ENCODE measurements at regions not wholly inside any gene's neighbourhood (a gene's known extent, or its start where the extent isn't known, plus 50 kb on each side); places are given as distances from the start of the nearest gene placed in this dataset.
"Not testable (repeated sequence)": the region's sequence is repeated elsewhere in the genome, so short reads cannot be mapped to it uniquely, and the experiment has no call there.

- no peak for DNase-seq
Measured at GRCh38 chr15:23983500-23984259, 296.6 kb upstream of the NDN start.

GRCh38 chr15:23994273-23994672, 307.2 kb upstream of the NDN start:
- no peak for DNase-seq

GRCh38 chr15:23998056-23998455, 311.0 kb upstream of the NDN start:
- no peak for DNase-seq

- no peak for DNase-seq
Measured at GRCh38 chr15:24008476-24008875, 321.4 kb upstream of the NDN start.

- no peak for DNase-seq
Measured at GRCh38 chr15:24017470-24017869, 330.4 kb upstream of the NDN start.

GRCh38 chr15:24039683-24040082, 352.6 kb upstream of the NDN start:
- DNase-seq: no peak

- no peak for DNase-seq
Measured at GRCh38 chr15:24054547-24055245, 367.6 kb upstream of the NDN start.

GRCh38 chr15:24067733-24068501, 380.8 kb upstream of the NDN start:
- DNase-seq: no peak

- DNase-seq: no peak
Measured at GRCh38 chr15:24075420-24076089, 388.4 kb upstream of the NDN start.

- no peak for DNase-seq
Measured at GRCh38 chr15:24076090-24076784, 389.1 kb upstream of the NDN start.

GRCh38 chr15:24078310-24079029, 391.4 kb upstream of the NDN start:
- no peak for DNase-seq

GRCh38 chr15:24088941-24089340, 401.8 kb upstream of the NDN start:
- DNase-seq: not testable (repeated sequence)

GRCh38 chr15:24101503-24101902, 414.4 kb upstream of the NDN start:
- not testable (repeated sequence) for DNase-seq

GRCh38 chr15:24107524-24107923, 420.4 kb upstream of the NDN start:
- DNase-seq: not testable (repeated sequence)

GRCh38 chr15:24107948-24108347, 420.8 kb upstream of the NDN start:
- not testable (repeated sequence) for DNase-seq

GRCh38 chr15:24108349-24108748, 421.2 kb upstream of the NDN start:
- not testable (repeated sequence) for DNase-seq

- not testable (repeated sequence) for DNase-seq
Measured at GRCh38 chr15:24139622-24140021, 452.5 kb upstream of the NDN start.

- DNase-seq: not testable (repeated sequence)
Measured at GRCh38 chr15:24145070-24145469, 458.0 kb upstream of the NDN start.

- DNase-seq: no peak
Measured at GRCh38 chr15:24146251-24146650, 459.1 kb upstream of the NDN start.

- no peak for DNase-seq
Measured at GRCh38 chr15:24150542-24150941, 463.4 kb upstream of the NDN start.

GRCh38 chr15:24158306-24158705, 471.2 kb upstream of the NDN start:
- DNase-seq: not testable (repeated sequence)

GRCh38 chr15:24165512-24165911, 478.4 kb upstream of the NDN start:
- DNase-seq: not testable (repeated sequence)
